Activated T-helper 1 cell treated with Interleukin-2 at 50 U/mL for 16 hours (primary cell): ENCODE measurements at regions not wholly inside any gene's neighbourhood (a gene's known extent, or its start where the extent isn't known, plus 50 kb on each side); places are given as distances from the start of the nearest gene placed in this dataset.
"Not testable (repeated sequence)": the region's sequence is repeated elsewhere in the genome, so short reads cannot be mapped to it uniquely, and the experiment has no call there.

Experiments
- DNase-seq: peaks from one replicate; pipeline ENCODE4 v3.0.0-alpha.2; 2020; ENCODE audit warnings: low read depth

DNA sequence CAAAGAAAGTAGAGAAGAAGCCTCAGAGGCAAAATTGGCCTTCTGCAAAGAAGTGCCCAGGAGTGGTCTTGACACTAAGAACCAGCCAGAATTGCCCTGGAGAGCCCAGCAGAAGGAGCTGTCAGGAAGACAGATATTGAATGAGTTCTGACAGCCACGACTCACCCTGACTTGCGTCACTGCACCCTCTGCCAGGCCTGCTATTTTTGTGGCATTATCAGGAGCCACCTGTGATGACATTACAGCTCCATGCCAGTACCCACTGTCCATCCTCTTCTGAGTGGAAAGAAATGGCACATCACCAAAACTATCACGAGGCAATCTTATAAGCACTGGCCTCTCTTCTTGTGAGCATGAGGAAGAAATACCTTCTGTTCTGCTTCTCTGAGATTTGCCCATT, 67.7 kb downstream of the SMIM20 start:
- no peak for DNase-seq

GRCh38 chr4:25982962-25983361, 68.9 kb downstream of the SMIM20 start:
- DNase-seq, result no peak

- no peak for DNase-seq
Measured at GRCh38 chr4:25984266-25984665, 70.2 kb downstream of the SMIM20 start.

DNA sequence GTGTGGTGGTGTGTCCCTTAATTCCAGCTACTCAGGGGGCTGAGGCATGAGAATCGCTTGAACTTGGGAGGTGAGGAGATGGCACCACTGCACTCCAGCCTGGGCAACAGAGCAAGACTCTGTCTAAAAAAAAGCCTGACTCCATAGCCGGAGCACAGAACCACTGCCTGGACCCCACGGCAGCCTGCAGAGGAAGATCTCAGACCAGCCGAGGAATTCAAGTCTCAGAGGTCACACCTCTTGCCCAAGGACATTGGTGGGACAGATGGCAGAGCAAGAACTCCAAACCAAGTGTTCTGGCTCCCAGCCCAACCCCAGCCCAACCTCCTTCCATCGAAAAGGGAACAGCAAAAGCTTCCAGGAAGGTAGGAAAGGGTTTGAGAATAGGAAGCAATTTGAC, 70.8 kb downstream of the SMIM20 start:
- DNase-seq, result no peak

DNA sequence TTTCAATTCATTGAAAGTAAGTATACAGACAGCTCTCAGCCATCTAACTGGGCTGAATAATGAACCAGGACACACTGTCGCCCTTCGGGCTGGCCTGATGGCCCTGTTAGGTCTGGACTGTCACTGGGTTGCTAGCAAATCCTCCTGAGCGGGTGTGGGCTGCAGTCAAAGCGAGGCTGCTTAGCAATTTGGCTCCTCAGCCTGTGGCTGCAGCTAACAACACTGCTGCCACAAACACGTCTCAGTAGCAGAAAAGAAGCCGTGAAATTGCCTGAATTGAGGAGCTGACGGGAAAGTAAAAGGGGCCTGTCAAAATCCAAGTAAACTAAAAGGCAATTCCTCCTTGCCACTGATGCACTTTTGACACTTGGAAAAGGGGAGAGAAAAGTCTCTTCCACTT, 72.8 kb downstream of the SMIM20 start:
- no peak for DNase-seq

DNA sequence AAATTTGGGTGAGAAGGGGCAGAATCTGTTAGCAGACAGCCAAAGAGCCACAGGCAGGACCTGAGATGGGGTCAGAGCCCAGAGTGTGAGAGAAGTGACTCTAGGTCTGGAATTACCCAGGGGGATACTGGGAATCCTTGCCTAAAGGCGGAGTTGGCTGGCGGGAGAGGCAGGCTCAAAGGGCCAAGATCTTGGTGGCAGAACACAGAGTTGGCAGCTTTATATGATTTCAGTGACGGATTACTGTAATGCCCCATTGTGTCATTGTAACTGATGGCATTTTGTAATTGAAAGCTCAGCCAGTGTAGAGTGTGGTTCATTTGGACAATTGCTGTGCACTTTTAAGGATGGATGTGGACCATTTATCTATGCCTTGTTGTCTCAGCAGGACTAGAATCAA, 77.3 kb downstream of the SMIM20 start:
- DNase-seq, result no peak

DNA sequence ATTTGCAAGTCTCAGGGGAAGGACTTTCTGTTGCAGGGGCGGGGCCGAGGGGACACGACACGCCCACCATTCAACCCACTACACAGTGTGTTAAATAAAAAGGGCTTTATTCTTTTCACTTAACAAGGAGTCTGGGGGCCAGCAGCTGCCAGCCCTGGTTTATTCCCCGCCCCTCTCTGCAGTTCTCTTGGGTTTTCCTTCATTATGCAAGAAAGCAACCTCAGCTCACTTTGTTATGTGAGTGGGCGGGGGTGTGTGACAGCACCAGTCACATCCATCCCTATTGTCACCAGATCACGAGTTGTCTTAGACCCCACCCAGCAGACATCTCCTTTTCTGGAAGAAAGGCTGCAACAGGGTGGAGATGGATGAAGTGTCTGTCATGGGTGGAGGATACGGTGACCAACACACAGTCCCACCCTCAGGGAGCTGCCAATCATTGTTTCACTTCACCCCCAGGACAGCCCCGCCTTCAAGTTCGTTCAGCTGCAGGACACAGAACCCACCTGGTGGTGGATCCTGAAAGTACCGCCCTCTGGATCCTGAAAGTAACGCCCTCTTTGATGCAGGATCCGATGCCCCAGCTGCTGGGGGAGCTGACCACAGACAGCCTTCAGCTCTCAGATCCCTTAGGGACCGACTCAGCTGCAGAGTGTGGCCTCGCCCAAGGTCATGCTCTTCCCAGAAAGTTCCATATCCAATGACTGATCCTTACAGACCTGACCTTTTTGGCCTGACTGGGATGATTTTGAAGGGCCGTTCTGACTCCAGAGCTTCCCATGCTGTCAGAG, 79.6 kb downstream of the SMIM20 start:
- no peak for DNase-seq

DNA sequence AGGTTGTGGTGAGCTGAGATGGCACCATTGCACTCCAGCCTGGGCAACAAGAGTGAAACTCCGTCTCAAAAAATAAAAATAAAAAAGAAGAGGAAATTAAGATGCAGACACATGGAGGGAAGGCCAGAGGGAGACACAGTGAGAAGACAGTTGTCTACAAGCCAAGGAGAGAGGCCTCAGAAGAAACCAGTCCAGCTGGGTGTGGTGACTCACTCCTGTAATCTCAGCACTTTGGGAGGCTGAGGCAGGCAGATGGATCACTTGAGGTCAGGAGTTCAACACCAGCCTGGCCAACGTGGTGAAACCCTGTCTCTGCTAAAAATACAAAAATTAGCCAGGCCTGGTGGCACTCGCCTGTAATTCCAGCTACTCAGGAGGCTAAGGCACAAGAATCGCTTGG, 80.6 kb downstream of the SMIM20 start:
- DNase-seq, result not testable (repeated sequence)

- DNase-seq, result no peak
Measured at GRCh38 chr4:26000274-26000950, 86.4 kb downstream of the SMIM20 start.

DNA sequence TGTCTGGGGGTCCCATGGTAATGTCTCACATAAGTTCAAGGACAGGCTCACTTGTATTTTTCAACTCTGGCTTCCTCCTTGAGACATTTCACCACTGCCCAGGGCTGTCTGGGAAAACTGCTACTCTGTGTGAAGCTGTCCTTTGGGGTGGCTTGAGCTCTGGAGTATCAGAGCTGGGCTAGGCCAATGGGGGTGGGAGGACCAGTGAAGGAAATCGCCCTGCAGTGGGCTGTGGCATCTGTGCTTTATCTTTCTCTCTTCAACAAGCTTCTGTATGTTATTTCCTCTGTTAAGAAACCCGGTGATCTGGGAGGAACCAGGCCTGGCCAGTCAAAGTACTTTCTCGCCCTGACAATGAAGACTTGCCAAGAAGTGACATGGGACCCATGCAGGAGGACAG, 87.4 kb downstream of the SMIM20 start:
- DNase-seq, result no peak

- no peak for DNase-seq
Measured at GRCh38 chr4:26001816-26002215, 87.8 kb downstream of the SMIM20 start.

DNA sequence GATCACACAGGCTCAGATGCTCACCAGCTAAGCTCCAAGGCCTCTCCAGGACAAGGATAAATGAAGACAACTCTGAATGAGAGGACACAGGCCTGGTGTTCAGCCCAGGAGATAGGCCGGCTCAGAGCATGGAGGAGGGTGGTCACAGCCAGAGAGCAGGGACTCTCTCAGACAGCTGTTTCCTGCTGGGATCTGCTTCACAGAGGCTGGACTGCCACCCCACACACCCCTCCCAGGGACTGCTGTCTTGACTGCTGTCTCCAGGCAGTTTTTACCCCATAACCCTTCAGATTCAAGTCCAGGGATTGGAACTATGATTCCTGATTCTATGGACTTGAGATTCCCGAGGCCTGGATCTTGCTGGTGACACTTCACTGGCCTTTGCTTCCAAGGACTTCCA, 89.0 kb downstream of the SMIM20 start:
- DNase-seq, result no peak

- DNase-seq, result no peak
Measured at GRCh38 chr4:26004290-26004689, 90.3 kb downstream of the SMIM20 start.

- no peak for DNase-seq
Measured at GRCh38 chr4:26005764-26006163, 91.7 kb downstream of the SMIM20 start.

DNA sequence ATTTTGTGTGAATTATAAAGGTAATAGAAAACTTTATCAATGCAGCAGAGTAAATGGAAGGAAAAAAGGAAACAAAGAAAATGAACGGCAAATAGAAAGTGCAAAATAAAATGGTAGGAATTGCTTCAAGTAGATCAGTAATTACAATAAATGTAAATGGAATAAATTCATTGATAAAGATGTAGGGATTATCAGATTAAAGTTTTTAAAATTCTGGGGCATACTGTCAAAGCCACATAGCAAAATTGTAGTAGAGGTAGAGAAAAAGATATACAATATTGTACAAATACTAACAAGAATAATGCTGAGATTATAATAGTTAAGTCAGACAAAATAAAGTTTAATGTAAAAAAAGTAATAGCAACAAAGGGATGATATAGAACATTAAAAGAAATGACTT, 94.7 kb downstream of the SMIM20 start:
- DNase-seq, result no peak

DNA sequence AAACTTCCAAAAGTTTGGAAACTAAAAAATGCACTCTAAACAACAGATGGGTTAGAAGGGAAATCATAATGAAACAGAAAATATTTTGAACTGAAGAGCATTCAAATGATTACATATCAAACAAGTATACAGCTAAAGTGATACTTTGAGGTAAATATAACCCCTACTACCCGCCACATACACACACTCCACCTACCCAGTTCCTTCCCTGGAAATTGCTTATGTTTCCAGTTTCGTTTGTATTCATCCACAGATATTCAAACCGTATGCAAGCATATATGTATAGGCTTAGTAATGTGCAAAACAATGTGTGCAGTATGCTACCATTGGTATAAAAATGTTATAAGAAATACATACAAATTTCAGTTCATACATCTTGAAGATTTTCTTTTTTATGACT, 95.5 kb downstream of the SMIM20 start:
- DNase-seq, result no peak

DNA sequence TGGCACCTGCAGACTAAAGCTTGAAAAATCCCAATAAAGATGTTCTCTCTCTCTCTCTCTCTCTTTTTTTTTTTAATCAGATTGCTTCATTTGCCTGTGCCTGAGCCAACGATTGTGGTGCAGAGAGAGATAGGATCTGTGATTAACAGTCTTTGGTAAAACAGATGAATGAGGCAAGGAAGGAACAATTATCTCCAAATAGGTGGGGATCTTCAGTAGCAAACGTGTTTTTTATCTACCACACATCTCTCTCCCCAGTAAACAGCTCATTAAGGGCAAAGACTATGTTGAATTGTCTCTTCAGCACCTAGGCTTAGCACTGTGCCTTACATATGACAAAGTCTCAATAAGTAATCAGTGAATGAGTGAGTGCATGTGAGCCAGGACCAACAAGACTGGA, 96.3 kb downstream of the SMIM20 start:
- DNase-seq, result no peak

- no peak for DNase-seq
Measured at GRCh38 chr4:26013629-26014028, 99.6 kb downstream of the SMIM20 start.

DNA sequence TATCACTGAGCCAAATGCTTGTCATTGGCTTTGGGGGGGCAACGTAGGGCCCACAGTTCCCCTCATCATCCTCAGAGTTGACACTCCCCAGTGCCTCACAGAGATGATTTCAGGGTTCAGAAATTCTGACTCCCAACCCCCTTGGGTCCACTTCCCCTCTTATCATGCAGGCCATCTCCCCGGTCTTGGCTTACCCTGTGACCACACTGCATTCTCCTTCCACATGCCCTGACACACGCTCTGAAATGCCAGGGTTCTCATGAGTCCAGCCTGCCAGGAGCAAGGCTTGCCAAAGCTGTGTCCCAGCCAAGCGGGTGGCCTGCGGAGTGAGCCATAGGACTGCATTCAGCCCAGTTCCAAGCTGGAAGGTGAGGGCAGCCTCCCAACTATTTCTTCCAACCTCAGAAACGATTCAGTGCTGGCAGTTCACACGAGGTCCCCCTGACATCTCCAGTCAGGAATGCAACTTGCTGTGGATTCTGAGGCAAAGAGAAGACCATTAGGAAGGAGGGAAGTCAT, 101.2 kb downstream of the SMIM20 start:
- DNase-seq, result no peak

DNA sequence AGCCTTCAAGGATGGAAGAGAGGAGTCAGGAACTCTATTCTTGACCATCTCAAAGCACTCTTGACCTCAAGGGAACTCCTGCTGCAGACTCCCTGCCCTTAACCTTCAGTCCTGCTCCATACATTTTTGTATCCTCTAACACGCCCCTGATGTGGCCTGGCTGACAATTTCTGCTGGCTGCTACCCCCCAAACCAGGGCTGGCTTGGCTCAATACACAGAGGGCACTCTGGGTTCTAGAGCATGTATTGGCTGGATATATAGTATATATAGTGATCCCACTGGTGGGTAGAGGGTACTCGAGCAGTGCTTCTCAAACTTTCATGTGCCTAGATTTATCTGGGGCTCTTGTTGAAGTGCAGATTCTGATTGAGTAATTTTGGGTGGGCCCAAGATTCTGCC, 101.9 kb downstream of the SMIM20 start:
- DNase-seq, result no peak

GRCh38 chr4:26017531-26017930, 103.5 kb downstream of the SMIM20 start:
- no peak for DNase-seq

DNA sequence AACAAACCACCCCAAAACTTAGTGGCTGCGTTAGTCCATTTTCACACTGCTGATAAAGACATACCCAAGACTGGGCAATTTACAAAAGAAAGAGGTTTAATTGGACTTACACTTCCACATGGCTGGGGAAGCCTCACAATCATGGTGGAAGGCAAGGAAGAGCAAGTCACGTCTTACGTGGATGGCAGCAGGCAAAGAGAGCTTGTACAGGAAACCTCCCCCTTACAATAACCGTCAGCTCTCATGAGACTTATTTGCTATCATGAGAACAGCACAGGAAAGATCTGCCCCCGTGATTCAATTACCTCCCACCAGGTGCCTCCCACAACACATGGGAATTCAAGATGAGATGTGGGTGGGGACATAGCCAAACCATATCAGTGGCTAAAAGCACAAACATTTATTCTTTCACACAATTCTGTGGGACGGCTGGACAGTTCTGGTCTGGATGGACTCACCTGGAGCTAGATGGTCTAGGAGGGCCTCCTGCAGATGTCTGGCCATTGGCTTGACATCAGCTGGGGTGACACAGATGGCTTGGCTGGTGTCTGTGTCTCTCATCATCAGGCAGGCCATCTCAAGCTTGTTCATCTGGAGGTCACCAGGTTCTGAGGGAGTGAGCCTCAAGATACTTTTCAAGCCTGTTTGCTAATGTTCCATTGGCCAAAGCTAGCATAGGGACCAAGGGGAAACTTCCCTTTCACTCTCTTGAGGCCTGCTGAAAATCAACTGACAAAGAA, 104.1 kb downstream of the SMIM20 start:
- not testable (repeated sequence) for DNase-seq
